Fibroblast of mammary gland (primary cell): ENCODE measurements at regions not wholly inside any gene's neighbourhood (a gene's known extent, or its start where the extent isn't known, plus 50 kb on each side); places are given as distances from the start of the nearest gene placed in this dataset.

Experiments
- DNase-seq: peaks from one replicate; pipeline ENCODE4 v3.0.0-alpha.2; 2010; ENCODE audit warnings: low read depth
- H3K4me3 ChIP-seq: 2 replicates; pipeline ENCODE4 v1.5.1; 2011; ENCODE audit warnings: low read depth, mild to moderate bottlenecking, low read length, moderate library complexity; ENCODE audit not compliant: control insufficient read depth
- TF ChIP-seq, protein P1 (sequence below): conservative IDR thresholded peaks from 2 replicates; pipeline ENCODE4 v1.5.1; 2011; ENCODE audit warnings: low read depth, low read length, inconsistent platforms; ENCODE audit not compliant: control insufficient read depth, insufficient read depth

DNA sequence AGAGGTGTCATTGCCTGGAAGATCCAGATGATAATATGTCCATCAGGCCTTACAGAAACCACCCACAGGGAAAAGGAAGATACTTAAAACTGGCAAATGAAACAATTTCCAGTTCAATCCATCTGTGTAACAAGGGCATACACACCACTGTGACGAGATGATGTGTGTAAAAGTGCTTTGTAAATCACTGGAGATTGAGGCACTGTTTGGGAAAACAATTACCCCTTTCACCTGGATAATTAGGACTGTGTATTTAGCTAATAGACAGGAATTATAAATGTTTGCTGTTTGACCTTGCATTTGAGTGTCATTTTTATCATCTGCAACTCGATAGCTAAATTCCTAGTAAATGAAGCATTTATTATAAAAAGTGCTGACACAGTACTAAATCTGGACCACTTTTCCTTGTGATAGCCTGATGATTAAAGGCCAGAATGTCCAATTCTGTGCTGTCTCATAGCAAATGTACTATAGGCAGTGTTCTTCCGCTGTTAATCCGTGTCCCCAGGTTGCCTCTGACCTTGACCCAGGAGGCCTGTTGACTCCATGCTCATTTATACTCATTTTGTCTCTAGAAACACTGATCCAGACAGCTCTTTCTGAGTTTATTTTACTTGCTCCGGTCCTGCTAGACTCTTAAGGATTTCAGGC, 105.8 kb downstream of the LACC1 start:
- TF ChIP-seq, protein P1, sequence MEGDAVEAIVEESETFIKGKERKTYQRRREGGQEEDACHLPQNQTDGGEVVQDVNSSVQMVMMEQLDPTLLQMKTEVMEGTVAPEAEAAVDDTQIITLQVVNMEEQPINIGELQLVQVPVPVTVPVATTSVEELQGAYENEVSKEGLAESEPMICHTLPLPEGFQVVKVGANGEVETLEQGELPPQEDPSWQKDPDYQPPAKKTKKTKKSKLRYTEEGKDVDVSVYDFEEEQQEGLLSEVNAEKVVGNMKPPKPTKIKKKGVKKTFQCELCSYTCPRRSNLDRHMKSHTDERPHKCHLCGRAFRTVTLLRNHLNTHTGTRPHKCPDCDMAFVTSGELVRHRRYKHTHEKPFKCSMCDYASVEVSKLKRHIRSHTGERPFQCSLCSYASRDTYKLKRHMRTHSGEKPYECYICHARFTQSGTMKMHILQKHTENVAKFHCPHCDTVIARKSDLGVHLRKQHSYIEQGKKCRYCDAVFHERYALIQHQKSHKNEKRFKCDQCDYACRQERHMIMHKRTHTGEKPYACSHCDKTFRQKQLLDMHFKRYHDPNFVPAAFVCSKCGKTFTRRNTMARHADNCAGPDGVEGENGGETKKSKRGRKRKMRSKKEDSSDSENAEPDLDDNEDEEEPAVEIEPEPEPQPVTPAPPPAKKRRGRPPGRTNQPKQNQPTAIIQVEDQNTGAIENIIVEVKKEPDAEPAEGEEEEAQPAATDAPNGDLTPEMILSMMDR, result no peak
- no peak for DNase-seq
- no peak overlapping the region for H3K4me3 ChIP-seq

GRCh38 chr13:43986421-43986981, 106.8 kb downstream of the LACC1 start:
- H3K4me3 ChIP-seq, result no peak overlapping the region
- TF ChIP-seq, protein P1, result no peak
- DNase-seq, result no peak

DNA sequence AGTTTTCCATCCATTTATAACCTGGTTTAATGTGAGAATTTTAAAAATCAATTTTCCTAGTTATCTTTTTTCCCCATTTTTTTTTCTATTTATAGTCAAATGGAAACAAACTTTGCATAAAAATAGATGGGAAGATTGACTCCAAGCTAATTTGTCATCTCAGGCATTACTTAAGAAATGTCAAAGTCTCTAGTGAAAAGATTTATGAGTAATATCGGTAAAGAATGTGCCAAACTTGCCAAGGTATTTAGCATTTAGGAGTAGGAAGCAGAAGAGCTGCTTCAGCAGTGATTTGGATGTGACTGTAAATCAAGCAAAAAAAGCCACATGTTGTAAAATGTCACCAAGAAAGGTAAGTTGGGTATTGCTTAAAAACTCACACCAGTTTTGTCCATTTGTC, 108.6 kb downstream of the LACC1 start:
- TF ChIP-seq, protein P1, result no peak
- no peak overlapping the region for H3K4me3 ChIP-seq
- DNase-seq, result no peak

- H3K4me3 ChIP-seq, result no peak overlapping the region
- no peak for DNase-seq
- TF ChIP-seq, protein P1, result no peak
These were observed 110.3 kb downstream of the LACC1 start for GRCh38 chr13:43990021-43990420.

GRCh38 chr13:43990829-43991228, 111.1 kb downstream of the LACC1 start:
- H3K4me3 ChIP-seq, result no peak overlapping the region
- DNase-seq, result no peak
- TF ChIP-seq, protein P1, result no peak

- no peak overlapping the region for H3K4me3 ChIP-seq
- no peak for DNase-seq
- TF ChIP-seq, protein P1, result no peak
These were observed 112.1 kb downstream of the LACC1 start for GRCh38 chr13:43991773-43992201.
